ENCODE measurements at regions not wholly inside any gene's neighbourhood (a gene's known extent, or its start where the extent isn't known, plus 50 kb on each side); places are given as distances from the start of the nearest gene placed in this dataset.

GRCh38 chr3:159817571-159817970 lies 171.1 kb upstream of the IL12A start:
- Histone ChIP-seq H3K27ac (no peak overlapping the region), H3K4me3 (no peak overlapping the region), H3K9me3 (no peaks in the 10 kb centered on the region), H3K4me1 (peaks cover 6 to 43% (median 18%) of the 10 kb centered on the region in 4 donors), H3K36me3 (no peaks in the 10 kb centered on the region), H3K27me3 (no peaks in the 10 kb centered on the region)
- DNase-seq, result no peak
- in situ Hi-C loops (cut with MboI; ENCODE audit: low pct_ligation_motif_present in 1 of 4, low pct_unique_long_range_greater_than_20kb in 1 of 4, low sequenced_read_pairs in 3 of 4) (loop anchor here (25.0 kb wide), 2 partner anchors 555 to 980 kb away; no protein-coding TSS in a partner anchor), intact Hi-C loops (cut with DNase I; ENCODE audit: low total_unique reads) (no loop called here)
- WGBS, 2 donors (ENCODE audit: low coverage in 1 of 2), result 83 to 100% methylated on average over 1 to 3 of the region's 3 CpGs
- no peak for TF ChIP-seq POLR2AphosphoS5 (IDR thresholded peaks at IDR 0.05)
- no peak for TF ChIP-seq CTCF (IDR thresholded peaks at IDR 0.05)
- no peak for TF ChIP-seq POLR2A (IDR thresholded peaks at IDR 0.05)
- no peak for TF ChIP-seq EP300 (IDR thresholded peaks at IDR 0.05; ENCODE audit: low read depth)

- no peak for DNase-seq
- intact Hi-C loops (cut with DNase I; ENCODE audit: low total_unique reads) (no loop called here), in situ Hi-C loops (cut with MboI; ENCODE audit: low pct_ligation_motif_present in 1 of 4, low pct_unique_long_range_greater_than_20kb in 1 of 4, low sequenced_read_pairs in 3 of 4) (loop anchor here (25.0 kb wide), 2 partner anchors 556 to 981 kb away; no protein-coding TSS in a partner anchor)
- Histone ChIP-seq H3K36me3 (no peaks in the 10 kb centered on the region), H3K4me1 (peaks cover 6 to 44% (median 18%) of the 10 kb centered on the region in 4 donors), H3K9me3 (no peaks in the 10 kb centered on the region), H3K27ac (no peak overlapping the region), H3K4me3 (no peak overlapping the region), H3K27me3 (no peaks in the 10 kb centered on the region)
- TF ChIP-seq POLR2A (IDR thresholded peaks at IDR 0.05) (no peak), POLR2AphosphoS5 (IDR thresholded peaks at IDR 0.05) (no peak), EP300 (IDR thresholded peaks at IDR 0.05; ENCODE audit: low read depth) (no peak), CTCF (IDR thresholded peaks at IDR 0.05) (no peak)
- 73% methylated on average over 3 of the region's 3 CpGs; no CpG with 5 or more reads in 1 of the 2 donors for WGBS, 2 donors (ENCODE audit: low coverage in 1 of 2)
Measured at GRCh38 chr3:159818399-159818798, 170.2 kb upstream of the IL12A start.

GRCh38 chr3:159818997-159819500 lies 169.6 kb upstream of the IL12A start:
- intact Hi-C loops (cut with DNase I; ENCODE audit: low total_unique reads) (no loop called here), in situ Hi-C loops (cut with MboI; ENCODE audit: low pct_ligation_motif_present in 1 of 4, low pct_unique_long_range_greater_than_20kb in 1 of 4, low sequenced_read_pairs in 3 of 4) (loop anchor here (25.0 kb wide), 2 partner anchors 557 to 982 kb away; no protein-coding TSS in a partner anchor)
- Histone ChIP-seq H3K27ac (no peak overlapping the region), H3K27me3 (no peaks in the 10 kb centered on the region), H3K9me3 (no peaks in the 10 kb centered on the region), H3K4me3 (no peak overlapping the region), H3K4me1 (peaks cover 6 to 44% (median 19%) of the 10 kb centered on the region in 4 donors), H3K36me3 (no peaks in the 10 kb centered on the region)
- DNase-seq, result no peak
- WGBS, 2 donors (ENCODE audit: low coverage in 1 of 2), result 49 to 92% methylated on average over 1 to 3 of the region's 3 CpGs
- no peak for TF ChIP-seq EP300 (IDR thresholded peaks at IDR 0.05; ENCODE audit: low read depth)
- TF ChIP-seq POLR2A (IDR thresholded peaks at IDR 0.05), result no peak
- TF ChIP-seq POLR2AphosphoS5 (IDR thresholded peaks at IDR 0.05), result no peak
- TF ChIP-seq CTCF (IDR thresholded peaks at IDR 0.05), result no peak

- no peak for DNase-seq
- Histone ChIP-seq H3K9me3 (no peaks in the 10 kb centered on the region), H3K36me3 (no peaks in the 10 kb centered on the region), H3K4me1 (peaks cover 12 to 45% (median 19%) of the 10 kb centered on the region in 4 donors), H3K27ac (no peak overlapping the region), H3K27me3 (no peaks in the 10 kb centered on the region), H3K4me3 (no peak overlapping the region)
- WGBS, 2 donors (ENCODE audit: low coverage in 1 of 2), result 86% methylated on average over 1 of the region's 1 CpG; no CpG with 5 or more reads in 1 of the 2 donors
- no peak for TF ChIP-seq POLR2A (IDR thresholded peaks at IDR 0.05)
- no peak for TF ChIP-seq POLR2AphosphoS5 (IDR thresholded peaks at IDR 0.05)
- no peak for TF ChIP-seq CTCF (IDR thresholded peaks at IDR 0.05)
- in situ Hi-C loops (cut with MboI; ENCODE audit: low pct_ligation_motif_present in 1 of 4, low pct_unique_long_range_greater_than_20kb in 1 of 4, low sequenced_read_pairs in 3 of 4) (loop anchor here (10.0 to 25.0 kb wide), 3 partner anchors 185 to 982 kb away; no protein-coding TSS in a partner anchor), intact Hi-C loops (cut with DNase I; ENCODE audit: low total_unique reads) (no loop called here)
Measured at GRCh38 chr3:159819676-159820075, 169.0 kb upstream of the IL12A start.
